ENCODE measurements at regions not wholly inside any gene's neighbourhood (a gene's known extent, or its start where the extent isn't known, plus 50 kb on each side); places are given as distances from the start of the nearest gene placed in this dataset.

GRCh38 chr4:3866813-3867129 lies 100.6 kb downstream of the ADRA2C start:
- TF ChIP-seq, protein P1, sequence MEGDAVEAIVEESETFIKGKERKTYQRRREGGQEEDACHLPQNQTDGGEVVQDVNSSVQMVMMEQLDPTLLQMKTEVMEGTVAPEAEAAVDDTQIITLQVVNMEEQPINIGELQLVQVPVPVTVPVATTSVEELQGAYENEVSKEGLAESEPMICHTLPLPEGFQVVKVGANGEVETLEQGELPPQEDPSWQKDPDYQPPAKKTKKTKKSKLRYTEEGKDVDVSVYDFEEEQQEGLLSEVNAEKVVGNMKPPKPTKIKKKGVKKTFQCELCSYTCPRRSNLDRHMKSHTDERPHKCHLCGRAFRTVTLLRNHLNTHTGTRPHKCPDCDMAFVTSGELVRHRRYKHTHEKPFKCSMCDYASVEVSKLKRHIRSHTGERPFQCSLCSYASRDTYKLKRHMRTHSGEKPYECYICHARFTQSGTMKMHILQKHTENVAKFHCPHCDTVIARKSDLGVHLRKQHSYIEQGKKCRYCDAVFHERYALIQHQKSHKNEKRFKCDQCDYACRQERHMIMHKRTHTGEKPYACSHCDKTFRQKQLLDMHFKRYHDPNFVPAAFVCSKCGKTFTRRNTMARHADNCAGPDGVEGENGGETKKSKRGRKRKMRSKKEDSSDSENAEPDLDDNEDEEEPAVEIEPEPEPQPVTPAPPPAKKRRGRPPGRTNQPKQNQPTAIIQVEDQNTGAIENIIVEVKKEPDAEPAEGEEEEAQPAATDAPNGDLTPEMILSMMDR (conservative IDR thresholded peaks at IDR 0.05), result no peak
- no peak for TF ChIP-seq ZFX (IDR thresholded peaks at IDR 0.05)
- H3K27ac ChIP-seq, result no peak overlapping the region

- TF ChIP-seq, protein P1 (conservative IDR thresholded peaks at IDR 0.05), result no peak
- TF ChIP-seq ZFX (IDR thresholded peaks at IDR 0.05), result no peak
- no peak overlapping the region for H3K27ac ChIP-seq
Measured at GRCh38 chr4:3867403-3868100, 101.4 kb downstream of the ADRA2C start.

DNA sequence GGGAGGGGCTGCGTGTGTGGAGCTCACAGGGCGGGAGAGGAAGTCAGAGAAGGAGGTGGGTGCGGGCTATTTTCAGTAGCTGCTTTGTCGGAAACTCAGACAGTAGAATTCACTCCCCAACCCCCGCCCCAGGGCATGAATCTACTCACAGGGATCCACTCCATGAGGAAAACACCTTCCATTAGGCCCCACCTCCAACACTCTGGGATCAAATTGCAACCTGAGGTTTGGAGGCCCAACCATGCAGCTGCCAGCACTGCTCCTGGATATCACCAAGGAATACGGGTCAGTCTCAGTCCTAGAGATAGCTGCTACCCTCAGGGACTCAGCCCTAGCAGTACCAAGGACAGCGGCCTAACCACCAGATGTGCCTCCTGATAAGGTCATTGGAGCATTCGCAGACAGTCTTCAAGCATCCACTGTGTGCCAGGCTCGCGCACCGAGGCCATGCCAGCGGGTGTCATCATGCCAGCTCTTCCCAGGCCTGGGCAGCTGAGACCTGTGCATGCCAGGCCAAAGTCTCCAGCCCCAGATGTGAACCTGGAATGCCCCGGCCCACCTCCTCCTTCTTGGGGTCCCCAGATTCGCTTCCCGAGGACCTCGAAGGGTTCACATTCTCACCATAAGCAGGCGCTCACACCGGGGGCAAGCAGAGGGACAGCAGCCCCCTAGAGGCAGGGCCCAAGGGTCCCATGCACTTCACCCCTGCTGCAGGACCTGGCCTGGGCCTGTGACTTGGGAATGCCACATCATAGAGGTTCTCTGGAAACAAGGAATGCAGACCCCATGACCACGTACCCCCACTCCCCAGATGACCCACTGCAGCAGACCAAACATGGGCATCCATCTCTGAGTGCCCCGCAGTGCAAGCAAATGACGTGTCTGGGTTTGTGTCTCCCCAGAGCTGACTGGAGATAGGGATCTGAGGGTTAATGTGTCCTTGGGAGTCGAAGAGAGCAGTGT lies 102.3 kb downstream of the ADRA2C start:
- TF ChIP-seq, protein P1 (conservative IDR thresholded peaks at IDR 0.05), result no peak
- TF ChIP-seq ZFX (IDR thresholded peaks at IDR 0.05), result no peak

DNA sequence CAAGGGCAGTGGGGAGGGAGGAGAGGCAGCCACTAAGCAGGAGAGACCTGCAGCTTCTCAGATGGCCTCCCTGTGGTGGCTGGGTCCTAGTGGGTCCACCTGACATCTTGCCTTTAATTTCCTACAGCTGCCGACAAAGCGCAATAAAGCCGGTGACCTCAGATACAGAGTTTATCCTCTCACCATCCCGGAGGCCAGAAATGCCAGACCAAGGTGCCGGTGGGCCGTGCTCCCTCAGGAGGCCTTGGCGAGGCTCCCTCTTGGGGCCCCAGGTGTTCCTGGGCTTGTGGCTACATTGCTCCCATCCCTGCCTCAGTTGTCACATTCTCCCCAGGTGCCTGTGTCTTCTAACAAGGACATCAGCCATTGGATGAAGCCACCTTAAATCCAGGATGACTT lies 103.0 kb downstream of the ADRA2C start:
- TF ChIP-seq, protein P1 (conservative IDR thresholded peaks at IDR 0.05), result no peak
- no peak for TF ChIP-seq ZFX (IDR thresholded peaks at IDR 0.05)
- no peak overlapping the region for H3K27ac ChIP-seq

More for the DNA sequence above, 102.3 kb downstream of the ADRA2C start:
- H3K27ac ChIP-seq, result no peak overlapping the region

- TF ChIP-seq ZFX (IDR thresholded peaks at IDR 0.05), result no peak
- TF ChIP-seq, protein P1 (conservative IDR thresholded peaks at IDR 0.05), result no peak
- no peak overlapping the region for H3K27ac ChIP-seq
Measured at GRCh38 chr4:3869661-3870566, 103.7 kb downstream of the ADRA2C start.

DNA sequence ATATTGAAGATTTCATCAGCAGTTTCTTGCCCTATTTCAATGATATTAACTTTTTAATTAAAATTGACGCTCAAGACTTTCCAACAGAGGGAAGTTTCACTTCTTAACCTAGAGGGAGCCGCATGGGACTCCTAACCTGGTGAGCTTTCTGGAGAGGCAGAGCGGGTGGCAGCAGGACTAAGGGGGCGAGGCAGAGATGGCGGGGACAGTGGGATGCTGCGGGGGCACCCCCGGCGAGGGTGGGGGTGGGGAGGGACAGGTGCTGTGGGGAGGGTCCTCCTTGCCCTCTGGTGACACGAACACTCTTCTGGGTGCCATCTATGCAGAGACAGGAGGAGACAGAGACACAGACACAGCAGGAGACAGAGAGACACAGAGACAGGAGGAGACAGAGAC lies 104.4 kb downstream of the ADRA2C start:
- TF ChIP-seq ZFX (IDR thresholded peaks at IDR 0.05), result no peak
- TF ChIP-seq, protein P1 (conservative IDR thresholded peaks at IDR 0.05), result no peak
- no peak overlapping the region for H3K27ac ChIP-seq
